ENCODE measurements at regions not wholly inside any gene's neighbourhood (a gene's known extent, or its start where the extent isn't known, plus 50 kb on each side); places are given as distances from the start of the nearest gene placed in this dataset.
A peak's percentile ranks its signal among the peaks of the same experiment; 100 is the strongest.

- no peak overlapping the region for H3K4me2 ChIP-seq (replicated peaks; ENCODE audit: extremely low read depth, low read length, poor library complexity, severe bottlenecking)
- no peaks in the 10 kb centered on the region for H4K20me1 ChIP-seq (ENCODE audit: insufficient read depth, low read length)
- no peak overlapping the region for H3K9ac ChIP-seq (ENCODE audit: insufficient read depth, low read length, poor library complexity, severe bottlenecking)
- H3K4me3 ChIP-seq (replicated peaks in 1 of 3; ENCODE audit: low read depth in 2 of 3, low read length in 3 of 3), result no peak overlapping the region
- no peak for TF ChIP-seq CTCF (IDR thresholded peaks at IDR 0.05)
- DNase-seq, result no peak
- H3K36me3 Mint-ChIP-seq, result no peaks in the 10 kb centered on the region
- peaks cover 3 to 5% of the 10 kb centered on the region in 2 donors for H3K4me1 ChIP-seq (ENCODE audit: control insufficient read depth in 1 of 2, insufficient read depth in 2 of 2, low read length in 2 of 2)
- peaks cover 0 to 4% (median 1%) of the 10 kb centered on the region in 3 donors for H3K27me3 Mint-ChIP-seq (ENCODE audit: low read depth in 3 of 3)
- H3K36me3 ChIP-seq (replicated peaks in 1 of 2; ENCODE audit: control insufficient read depth in 1 of 2, insufficient read depth in 2 of 2, low read length in 2 of 2), result no peaks in the 10 kb centered on the region
- no peak overlapping the region for H2AFZ ChIP-seq (ENCODE audit: insufficient read depth, low read depth, low read length, poor library complexity, severe bottlenecking)
- H3K9me3 Mint-ChIP-seq, result peaks cover 0 to 13% (median 2%) of the 10 kb centered on the region in 7 donors
- no peak overlapping the region for H3K27ac Mint-ChIP-seq
- H3K4me1 Mint-ChIP-seq, result peaks cover 19% of the 10 kb centered on the region
- WGBS (ENCODE audit: insufficient coverage), result 63% methylated on average over 1 of the region's 3 CpGs
- intact Hi-C loops (cut with micrococcal nuclease), result no loop called here
- no peaks in the 10 kb centered on the region for H3K9me3 ChIP-seq (replicated peaks in 1 of 2; ENCODE audit: control insufficient read depth in 1 of 2, insufficient read depth in 1 of 2, low read length in 2 of 2)
- no peaks in the 10 kb centered on the region for H3K27me3 ChIP-seq (ENCODE audit: control insufficient read depth in 2 of 2, insufficient read depth in 2 of 2, low read length in 2 of 2)
- no peak overlapping the region for H3K27ac ChIP-seq (ENCODE audit: low read depth in 1 of 2, low read length in 2 of 2)
- H3K79me2 ChIP-seq (ENCODE audit: insufficient read depth, low read length), result no peaks in the 10 kb centered on the region
- no peak overlapping the region for H3K4me3 Mint-ChIP-seq
Observed at GRCh38 chr4:152117054-152117453, 356.2 kb upstream of the GATB start.

- no peak for TF ChIP-seq CTCF (IDR thresholded peaks at IDR 0.05)
- Histone ChIP-seq H3K27me3 (ENCODE audit: control insufficient read depth in 2 of 2, insufficient read depth in 2 of 2, low read length in 2 of 2) (no peaks in the 10 kb centered on the region), H3K4me3 (replicated peaks in 1 of 3; ENCODE audit: low read depth in 2 of 3, low read length in 3 of 3) (no peak overlapping the region), H3K4me2 (replicated peaks; ENCODE audit: extremely low read depth, low read length, poor library complexity, severe bottlenecking) (no peak overlapping the region), H4K20me1 (ENCODE audit: insufficient read depth, low read length) (no peaks in the 10 kb centered on the region), H3K36me3 (replicated peaks in 1 of 2; ENCODE audit: control insufficient read depth in 1 of 2, insufficient read depth in 2 of 2, low read length in 2 of 2) (no peaks in the 10 kb centered on the region), H2AFZ (ENCODE audit: insufficient read depth, low read depth, low read length, poor library complexity, severe bottlenecking) (peak overlapping the region; percentile 41), H3K9me3 (replicated peaks in 1 of 2; ENCODE audit: control insufficient read depth in 1 of 2, insufficient read depth in 1 of 2, low read length in 2 of 2) (no peaks in the 10 kb centered on the region), H3K4me1 (ENCODE audit: control insufficient read depth in 1 of 2, insufficient read depth in 2 of 2, low read length in 2 of 2) (peaks cover 6 to 8% of the 10 kb centered on the region in 2 donors), H3K9ac (ENCODE audit: insufficient read depth, low read length, poor library complexity, severe bottlenecking) (no peak overlapping the region), H3K79me2 (ENCODE audit: insufficient read depth, low read length) (no peaks in the 10 kb centered on the region), H3K27ac (ENCODE audit: low read depth in 1 of 2, low read length in 2 of 2) (no peak overlapping the region)
- H3K4me3 Mint-ChIP-seq, result peak overlapping the region in 1 of 2 donors; percentile 43
- H3K36me3 Mint-ChIP-seq, result no peaks in the 10 kb centered on the region
- 11% methylated on average over 8 of the region's 8 CpGs for WGBS (ENCODE audit: insufficient coverage)
- peaks cover 0 to 10% (median 0%) of the 10 kb centered on the region in 7 donors for H3K9me3 Mint-ChIP-seq
- H3K27ac Mint-ChIP-seq, result peak overlapping the region in 1 of 7 donors; percentile 42
- H3K4me1 Mint-ChIP-seq, result peaks cover 22% of the 10 kb centered on the region
- DNase-seq, result no peak
- H3K27me3 Mint-ChIP-seq (ENCODE audit: low read depth in 3 of 3), result peaks cover 0 to 4% (median 3%) of the 10 kb centered on the region in 3 donors
- intact Hi-C loops (cut with micrococcal nuclease), result no loop called here
Observed at GRCh38 chr4:152115794-152116193, 355.0 kb upstream of the GATB start.

Measured in CD14-positive monocyte (primary cell).